Trophoblast cell (in vitro differentiated cells and primary cell): ENCODE measurements at regions not wholly inside any gene's neighbourhood (a gene's known extent, or its start where the extent isn't known, plus 50 kb on each side); places are given as distances from the start of the nearest gene placed in this dataset.
A peak's percentile ranks its signal among the peaks of the same experiment; 100 is the strongest.

Source experiments
- DNase-seq, 2 donors: peaks; one replicate each; pipeline ENCODE4 v3.0.0-alpha.2; 2016
- H2AFZ ChIP-seq: 2 replicates; pipeline ENCODE4 v1.6.1; 2013; ENCODE audit warnings: low read length, moderate library complexity, mild to moderate bottlenecking; ENCODE audit not compliant: insufficient read depth, poor library complexity
- H2AK5ac ChIP-seq: 2 replicates; pipeline ENCODE4 v1.6.1; 2013; ENCODE audit warnings: mild to moderate bottlenecking, low read length
- H2BK120ac ChIP-seq: 2 replicates; pipeline ENCODE4 v1.6.1; 2013; ENCODE audit warnings: low read length, mild to moderate bottlenecking, moderate library complexity; ENCODE audit not compliant: insufficient read depth, poor library complexity
- H2BK12ac ChIP-seq: 2 replicates; pipeline ENCODE4 v1.6.1; 2013; ENCODE audit warnings: mild to moderate bottlenecking, low read length, moderate library complexity
- H2BK5ac ChIP-seq: 2 replicates; pipeline ENCODE4 v1.6.1; 2013; ENCODE audit warnings: low read length, low read depth, moderate library complexity, mild to moderate bottlenecking; ENCODE audit not compliant: poor library complexity
- H3K14ac ChIP-seq: 2 replicates; pipeline ENCODE4 v1.6.1; 2013; ENCODE audit warnings: mild to moderate bottlenecking, low read length
- H3K18ac ChIP-seq: 2 replicates; pipeline ENCODE4 v1.6.1; 2013; ENCODE audit warnings: mild to moderate bottlenecking, low read length
- H3K23ac ChIP-seq: 2 replicates; pipeline ENCODE4 v1.6.1; 2013; ENCODE audit warnings: low read length
- H3K27ac ChIP-seq: 2 replicates; pipeline ENCODE4 v1.5.1; 2013; ENCODE audit warnings: low read depth, mild to moderate bottlenecking, inconsistent platforms, low read length, moderate library complexity
- H3K27me3 ChIP-seq: 2 replicates; pipeline ENCODE4 v1.6.1; 2013; ENCODE audit warnings: inconsistent platforms, mild to moderate bottlenecking, low read length, moderate library complexity; ENCODE audit not compliant: insufficient read depth
- H3K36me3 ChIP-seq, 2 experiments: 1 replicate in 1 of 2; 2 replicates in 1 of 2; pipeline ENCODE4 v1.6.1; 2013; ENCODE audit warnings: low read length in 2 of 2, mild to moderate bottlenecking in 2 of 2, moderate library complexity in 1 of 2; ENCODE audit not compliant: insufficient read depth in 2 of 2, control insufficient read depth in 1 of 2
- H3K4ac ChIP-seq: 2 replicates; pipeline ENCODE4 v1.6.1; 2013; ENCODE audit warnings: low read depth, mild to moderate bottlenecking, low read length, moderate library complexity
- H3K4me1 ChIP-seq, 2 experiments: 1 replicate in 1 of 2; 2 replicates in 1 of 2; pipeline ENCODE4 v1.6.1; 2013; ENCODE audit warnings: low read length in 2 of 2, mild to moderate bottlenecking in 2 of 2, moderate library complexity in 1 of 2; ENCODE audit not compliant: insufficient read depth in 2 of 2, control insufficient read depth in 1 of 2
- H3K4me2 ChIP-seq: 2 replicates; pipeline ENCODE4 v1.6.1; 2013; ENCODE audit warnings: inconsistent platforms, mild to moderate bottlenecking, low read length, moderate library complexity
- H3K4me3 ChIP-seq: 2 replicates; pipeline ENCODE4 v1.5.1; 2013; ENCODE audit warnings: mild to moderate bottlenecking, low read depth, low read length, inconsistent platforms
- H3K79me1 ChIP-seq: one replicate; pipeline ENCODE4 v1.6.1; 2013; ENCODE audit warnings: low read length
- H3K79me2 ChIP-seq: 2 replicates; pipeline ENCODE4 v1.6.1; 2013; ENCODE audit warnings: low read length, mild to moderate bottlenecking; ENCODE audit not compliant: control insufficient read depth, insufficient read depth, poor library complexity
- H3K9ac ChIP-seq: 2 replicates; pipeline ENCODE4 v1.6.1; 2013; ENCODE audit warnings: mild to moderate bottlenecking, low read length
- H3K9me3 ChIP-seq: 2 replicates; pipeline ENCODE4 v1.6.1; 2013; ENCODE audit warnings: low read depth, mild to moderate bottlenecking, control low read depth, inconsistent platforms, low read length; ENCODE audit not compliant: insufficient read depth
- H4K12ac ChIP-seq: 2 replicates; pipeline ENCODE4 v1.6.1; 2013; ENCODE audit warnings: low read depth, mild to moderate bottlenecking, low read length, moderate library complexity
- H4K8ac ChIP-seq: 2 replicates; pipeline ENCODE4 v1.6.1; 2013; ENCODE audit warnings: low read depth, mild to moderate bottlenecking, low read length, moderate library complexity
- H4K91ac ChIP-seq: one replicate; pipeline ENCODE4 v1.6.1; 2013; ENCODE audit warnings: low read depth, mild to moderate bottlenecking, low read length, moderate library complexity
- WGBS: extraction: QIAGEN DNeasy Blood & Tissue Kit; methylation state at CpG from one replicate; pipeline ENCODE4 v1.1.7; 2013; ENCODE audit warnings: missing lambda C conversion rate; ENCODE audit not compliant: insufficient read length, insufficient coverage; ENCODE audit errors: extremely low coverage; 5-methylcytosine and 5-hydroxymethylcytosine counted together

GRCh38 chr3:69541711-69542088, 155.8 kb upstream of the FRMD4B start:
- Histone ChIP-seq H3K4me3 (no peak overlapping the region), H4K8ac (no peak overlapping the region)

GRCh38 chr3:69540706-69541581, 155.1 kb upstream of the FRMD4B start:
- no peak overlapping the region for H3K4me2 ChIP-seq
- no peaks in the 10 kb centered on the region for H3K36me3 ChIP-seq
- H3K27ac ChIP-seq = no peak overlapping the region
- no peak overlapping the region for H2BK5ac ChIP-seq
- peaks cover 28% of the 10 kb centered on the region for H3K27me3 ChIP-seq
- no CpG with 5 or more reads among the region's 24 CpGs for whole genome bisulfite sequencing
- peak; percentile 9 to 14 for DNase-seq
- H3K4me1 ChIP-seq = peaks cover 13% of the 10 kb centered on the region in 2 experiments
- H2BK120ac ChIP-seq = no peak overlapping the region
- no peak overlapping the region for H2AFZ ChIP-seq
- H2BK12ac ChIP-seq = no peak overlapping the region
- no peaks in the 10 kb centered on the region for H3K79me2 ChIP-seq
- H3K23ac ChIP-seq = no peak overlapping the region
- H3K9me3 ChIP-seq = peaks cover 2% of the 10 kb centered on the region
- no peak overlapping the region for H4K8ac ChIP-seq
- H2AK5ac ChIP-seq = no peak overlapping the region
- no peak overlapping the region for H3K4me3 ChIP-seq
- no peak overlapping the region for H3K4ac ChIP-seq
- H3K18ac ChIP-seq = no peak overlapping the region
- no peak overlapping the region for H4K12ac ChIP-seq
- no peak overlapping the region for H4K91ac ChIP-seq
- H3K14ac ChIP-seq = no peak overlapping the region
- H3K79me1 ChIP-seq = no peaks in the 10 kb centered on the region
- H3K9ac ChIP-seq = no peak overlapping the region

More at GRCh38 chr3:69541711-69542088, 155.8 kb upstream of the FRMD4B start:
- WGBS = no CpG with 5 or more reads among the region's 28 CpGs
- Histone ChIP-seq H3K79me1 (no peaks in the 10 kb centered on the region), H3K9me3 (peaks cover 2% of the 10 kb centered on the region), H2BK12ac (no peak overlapping the region), H3K4ac (no peak overlapping the region), H4K12ac (no peak overlapping the region), H3K36me3 (no peaks in the 10 kb centered on the region), H2BK120ac (no peak overlapping the region), H3K4me2 (peak overlapping the region; percentile 82), H3K23ac (no peak overlapping the region), H2AFZ (no peak overlapping the region), H3K27ac (no peak overlapping the region), H3K14ac (no peak overlapping the region), H2BK5ac (no peak overlapping the region), H2AK5ac (no peak overlapping the region), H4K91ac (no peak overlapping the region), H3K9ac (no peak overlapping the region), H3K27me3 (peaks cover 28% of the 10 kb centered on the region), H3K79me2 (no peaks in the 10 kb centered on the region), H3K18ac (no peak overlapping the region), H3K4me1 (peaks cover 13% of the 10 kb centered on the region in 2 experiments)
- peak in 1 of 2 donors; percentile 6 for DNase-seq

GRCh38 chr3:69539134-69539533, 153.2 kb upstream of the FRMD4B start:
- H3K27ac ChIP-seq = no peak overlapping the region
- peaks cover 26% of the 10 kb centered on the region for H3K27me3 ChIP-seq
- H3K14ac ChIP-seq = no peak overlapping the region
- no peak overlapping the region for H2BK12ac ChIP-seq
- H3K9me3 ChIP-seq = peaks cover 2% of the 10 kb centered on the region
- no peak overlapping the region for H3K4ac ChIP-seq
- DNase-seq = no peak
- no peak overlapping the region for H3K4me2 ChIP-seq
- H2BK5ac ChIP-seq = no peak overlapping the region
- H4K12ac ChIP-seq = no peak overlapping the region
- no peaks in the 10 kb centered on the region for H3K79me2 ChIP-seq
- no peak overlapping the region for H2BK120ac ChIP-seq
- no peak overlapping the region for H4K8ac ChIP-seq
- H2AK5ac ChIP-seq = no peak overlapping the region
- no peaks in the 10 kb centered on the region for H3K36me3 ChIP-seq
- H3K4me3 ChIP-seq = no peak overlapping the region
- H2AFZ ChIP-seq = no peak overlapping the region
- WGBS = no CpG with 5 or more reads among the region's 2 CpGs
- peaks cover 13% of the 10 kb centered on the region in 2 experiments for H3K4me1 ChIP-seq
- H3K9ac ChIP-seq = no peak overlapping the region
- H4K91ac ChIP-seq = no peak overlapping the region
- no peaks in the 10 kb centered on the region for H3K79me1 ChIP-seq
- no peak overlapping the region for H3K23ac ChIP-seq
- H3K18ac ChIP-seq = no peak overlapping the region

DNA sequence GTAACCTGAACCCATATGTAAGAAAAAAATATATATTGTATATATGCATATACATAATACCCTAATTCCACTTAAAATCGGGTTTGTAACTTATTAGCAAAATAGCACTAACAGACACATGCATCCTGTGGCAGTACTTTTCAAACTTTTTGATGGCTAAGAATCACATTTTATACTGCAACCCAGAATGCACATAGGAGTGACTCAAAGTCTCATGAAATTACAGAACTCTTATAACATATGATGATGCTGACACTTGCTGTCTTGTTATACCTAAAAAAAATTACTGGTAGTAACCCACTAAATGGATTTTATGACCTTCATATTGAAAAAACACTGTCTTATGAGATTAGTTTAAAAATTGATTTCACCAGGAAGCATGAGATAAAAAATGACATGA, 152.4 kb upstream of the FRMD4B start:
- no peak overlapping the region for H2BK5ac ChIP-seq
- no peak overlapping the region for H3K23ac ChIP-seq
- no peaks in the 10 kb centered on the region for H3K79me1 ChIP-seq
- H3K27me3 ChIP-seq = peaks cover 25% of the 10 kb centered on the region
- no peak overlapping the region for H3K4ac ChIP-seq
- H4K8ac ChIP-seq = no peak overlapping the region
- H3K4me2 ChIP-seq = no peak overlapping the region
- peaks cover 2% of the 10 kb centered on the region for H3K9me3 ChIP-seq
- H3K14ac ChIP-seq = no peak overlapping the region
- H2BK12ac ChIP-seq = no peak overlapping the region
- H2AK5ac ChIP-seq = no peak overlapping the region
- no peak overlapping the region for H2AFZ ChIP-seq
- H2BK120ac ChIP-seq = no peak overlapping the region
- H3K4me3 ChIP-seq = no peak overlapping the region
- no peak overlapping the region for H3K27ac ChIP-seq
- H4K91ac ChIP-seq = no peak overlapping the region
- H3K36me3 ChIP-seq = no peaks in the 10 kb centered on the region
- H3K4me1 ChIP-seq = peaks cover 13% of the 10 kb centered on the region in 2 experiments
- no peak for DNase-seq
- H3K9ac ChIP-seq = no peak overlapping the region
- H3K79me2 ChIP-seq = no peaks in the 10 kb centered on the region
- H3K18ac ChIP-seq = no peak overlapping the region
- H4K12ac ChIP-seq = no peak overlapping the region
- no CpG with 5 or more reads among the region's 1 CpG for WGBS
